OCI-LY1 (cell line): ENCODE measurements at regions not wholly inside any gene's neighbourhood (a gene's known extent, or its start where the extent isn't known, plus 50 kb on each side); places are given as distances from the start of the nearest gene placed in this dataset.

Experiments
- CTCF ChIP-seq: fragments of 200-600 bp; sonication (generic), shearing (Covaris generic); IDR thresholded peaks from 2 replicates; pipeline ENCODE4 v1.5.1; 2017; ENCODE audit warnings: mild to moderate bottlenecking, antibody characterized with exemption, low read length, moderate library complexity, mixed read lengths
- EZH2 ChIP-seq: fragments of 200-600 bp; sonication (generic), shearing (Covaris generic); IDR thresholded peaks from 2 replicates; pipeline ENCODE4 v1.8.0; 2017; ENCODE audit warnings: borderline replicate concordance, mixed run types, mild to moderate bottlenecking, antibody characterized with exemption, low read length, moderate library complexity, mixed read lengths

- TF ChIP-seq CTCF: no peak
- TF ChIP-seq EZH2: no peak
Measured at GRCh38 chr7:130222-130572, 62.2 kb upstream of the FAM20C start.
